Nephron (organoid): ENCODE measurements at regions not wholly inside any gene's neighbourhood (a gene's known extent, or its start where the extent isn't known, plus 50 kb on each side); places are given as distances from the start of the nearest gene placed in this dataset.

Experiments used
- H3K27ac Mint-ChIP-seq, 3 experiments: 2 replicates each; pipeline ENCODE4 v1.8.0; 2020; ENCODE audit warnings: mixed read lengths in 3 of 3, mild to moderate bottlenecking in 2 of 3, moderate library complexity in 1 of 3
- H3K27me3 Mint-ChIP-seq: 2 replicates; pipeline ENCODE4 v1.8.0; 2021; ENCODE audit warnings: low read depth, mild to moderate bottlenecking, moderate library complexity, mixed read lengths
- H3K36me3 Mint-ChIP-seq: 2 replicates; pipeline ENCODE4 v1.8.0; 2020; ENCODE audit warnings: low read depth, mixed read lengths
- H3K4me1 Mint-ChIP-seq: 2 replicates; pipeline ENCODE4 v1.8.0; 2020; ENCODE audit warnings: mixed read lengths
- H3K4me3 Mint-ChIP-seq, 3 experiments: 2 replicates each; pipeline ENCODE4 v1.8.0; 2020; ENCODE audit warnings: mild to moderate bottlenecking in 3 of 3, mixed read lengths in 3 of 3, moderate library complexity in 2 of 3
- H3K9me3 Mint-ChIP-seq: 2 replicates; pipeline ENCODE4 v1.8.0; 2020; ENCODE audit warnings: mixed read lengths
- TF ChIP-seq, protein P1 (sequence below), 3 experiments: fragments of 200-600 bp; sonication (generic); IDR thresholded peaks; one replicate each; pipeline ENCODE4 v1.5.0; 2021; ENCODE audit warnings: antibody characterized with exemption in 3 of 3; ENCODE audit not compliant: unreplicated experiment in 3 of 3

DNA sequence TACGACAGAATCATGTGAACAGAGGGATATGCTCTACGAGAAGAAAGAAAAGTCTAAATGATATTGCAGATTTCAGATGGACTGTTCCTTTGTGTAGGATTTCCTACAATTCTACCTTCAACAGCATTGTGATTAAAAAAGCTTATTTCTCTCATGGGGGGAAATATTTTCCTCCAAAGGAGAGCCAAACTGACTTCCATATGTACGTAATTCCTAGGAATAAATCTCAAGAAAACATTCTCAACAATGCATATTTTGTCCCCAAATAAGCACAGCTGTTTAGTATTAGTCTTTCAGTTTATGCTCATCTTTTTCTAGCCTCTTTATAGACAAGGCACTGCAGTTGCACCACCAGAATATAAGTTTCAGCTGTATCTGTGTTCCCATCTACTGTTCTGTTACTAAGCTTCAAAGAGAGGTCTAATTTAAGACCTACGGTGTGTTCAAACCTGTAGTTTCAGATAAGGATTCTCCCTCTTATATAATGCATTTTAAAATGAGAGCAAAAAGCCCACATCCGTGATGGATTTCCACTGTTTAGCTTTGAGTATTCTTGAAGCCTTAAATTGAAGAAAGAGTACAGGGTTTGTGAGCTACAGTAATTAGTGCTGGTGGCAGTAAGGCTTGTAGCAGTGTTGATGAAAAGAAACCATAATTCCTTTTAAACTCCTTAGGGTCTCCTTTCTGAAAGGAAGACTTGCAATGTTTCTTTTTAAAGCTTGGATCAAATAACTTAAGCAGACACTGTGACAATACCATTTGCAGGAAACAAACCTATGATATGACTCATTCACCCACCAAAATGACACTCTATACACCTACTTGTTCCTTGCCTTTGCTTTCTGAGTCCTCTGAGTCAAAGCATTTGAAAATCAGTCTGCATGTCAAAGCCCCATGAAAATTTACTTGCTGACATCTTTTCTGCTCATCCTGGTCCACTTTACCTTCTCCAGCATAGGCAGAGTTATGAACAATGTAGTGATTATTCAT is 754.1 kb downstream of the NOVA1 start:
- Mint-ChIP-seq H3K27me3 (no peaks in the 10 kb centered on the region), H3K4me1 (peaks cover 9% of the 10 kb centered on the region), H3K4me3 (no peak overlapping the region), H3K9me3 (no peaks in the 10 kb centered on the region), H3K36me3 (no peaks in the 10 kb centered on the region), H3K27ac (peak overlapping the region; percentile 45 to 67 (median 52))
- TF ChIP-seq, protein P1, sequence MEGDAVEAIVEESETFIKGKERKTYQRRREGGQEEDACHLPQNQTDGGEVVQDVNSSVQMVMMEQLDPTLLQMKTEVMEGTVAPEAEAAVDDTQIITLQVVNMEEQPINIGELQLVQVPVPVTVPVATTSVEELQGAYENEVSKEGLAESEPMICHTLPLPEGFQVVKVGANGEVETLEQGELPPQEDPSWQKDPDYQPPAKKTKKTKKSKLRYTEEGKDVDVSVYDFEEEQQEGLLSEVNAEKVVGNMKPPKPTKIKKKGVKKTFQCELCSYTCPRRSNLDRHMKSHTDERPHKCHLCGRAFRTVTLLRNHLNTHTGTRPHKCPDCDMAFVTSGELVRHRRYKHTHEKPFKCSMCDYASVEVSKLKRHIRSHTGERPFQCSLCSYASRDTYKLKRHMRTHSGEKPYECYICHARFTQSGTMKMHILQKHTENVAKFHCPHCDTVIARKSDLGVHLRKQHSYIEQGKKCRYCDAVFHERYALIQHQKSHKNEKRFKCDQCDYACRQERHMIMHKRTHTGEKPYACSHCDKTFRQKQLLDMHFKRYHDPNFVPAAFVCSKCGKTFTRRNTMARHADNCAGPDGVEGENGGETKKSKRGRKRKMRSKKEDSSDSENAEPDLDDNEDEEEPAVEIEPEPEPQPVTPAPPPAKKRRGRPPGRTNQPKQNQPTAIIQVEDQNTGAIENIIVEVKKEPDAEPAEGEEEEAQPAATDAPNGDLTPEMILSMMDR (IDR thresholded peaks at IDR 0.05; ENCODE audit: unreplicated experiment in 3 of 3), result no peak

DNA sequence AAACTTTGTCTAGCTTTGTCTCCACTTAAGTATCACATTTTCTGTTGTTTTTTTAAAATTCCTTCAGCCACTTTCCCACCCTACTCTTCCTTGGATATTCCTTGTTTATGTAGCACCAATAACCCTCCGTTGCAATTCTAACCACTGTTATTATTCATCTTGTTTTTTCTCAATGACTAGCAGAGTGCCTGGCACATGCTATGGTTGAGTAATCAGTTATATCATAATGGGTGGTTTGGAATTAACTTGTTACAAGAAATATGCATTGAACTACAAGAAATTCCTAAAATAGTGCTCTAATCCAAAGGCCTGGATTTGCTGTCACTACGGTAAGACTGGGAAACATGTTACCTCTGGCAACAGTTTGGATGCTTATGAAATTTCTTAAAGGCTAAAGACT is 756.6 kb downstream of the NOVA1 start:
- no peaks in the 10 kb centered on the region for H3K9me3 Mint-ChIP-seq

GRCh38 chr14:25837551-25837965 is 760.3 kb downstream of the NOVA1 start:
- H3K27me3 Mint-ChIP-seq, result no peaks in the 10 kb centered on the region
- H3K4me1 Mint-ChIP-seq, result peaks cover 24% of the 10 kb centered on the region
- no peaks in the 10 kb centered on the region for H3K36me3 Mint-ChIP-seq
- peak overlapping the region; percentile 76 to 88 (median 82) for H3K27ac Mint-ChIP-seq
- TF ChIP-seq, protein P1 (IDR thresholded peaks at IDR 0.05; ENCODE audit: unreplicated experiment in 3 of 3), result no peak
- H3K4me3 Mint-ChIP-seq, result no peak overlapping the region
- no peaks in the 10 kb centered on the region for H3K9me3 Mint-ChIP-seq

More for the DNA sequence above, 756.6 kb downstream of the NOVA1 start:
- Mint-ChIP-seq H3K4me3 (no peak overlapping the region), H3K27me3 (no peaks in the 10 kb centered on the region), H3K4me1 (peaks cover 26% of the 10 kb centered on the region), H3K36me3 (no peaks in the 10 kb centered on the region), H3K27ac (peak overlapping the region in 1 of 3 experiments; percentile 70)
- TF ChIP-seq, protein P1 (IDR thresholded peaks at IDR 0.05; ENCODE audit: unreplicated experiment in 3 of 3), result no peak

DNA sequence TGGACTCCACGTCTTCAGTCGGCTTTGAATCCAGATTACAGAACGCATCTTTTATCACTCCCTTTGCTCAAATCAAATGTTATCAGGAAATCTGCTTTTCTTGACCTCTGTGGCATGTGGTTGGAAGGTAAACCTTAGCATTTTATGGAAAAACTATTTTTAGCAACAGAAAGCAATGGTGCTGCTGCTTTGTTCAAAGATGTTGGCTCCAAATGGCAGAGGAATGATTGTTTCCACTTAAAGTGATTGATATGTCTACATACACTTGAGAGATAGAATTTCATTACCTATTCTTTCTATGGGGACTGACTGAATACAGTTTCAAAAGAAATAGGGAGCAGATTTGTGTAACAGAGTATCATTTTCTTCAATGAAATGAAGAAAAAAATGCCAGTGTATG is 761.2 kb downstream of the NOVA1 start:
- H3K27me3 Mint-ChIP-seq, result no peaks in the 10 kb centered on the region
- H3K9me3 Mint-ChIP-seq, result no peaks in the 10 kb centered on the region
- no peaks in the 10 kb centered on the region for H3K36me3 Mint-ChIP-seq
- TF ChIP-seq, protein P1 (IDR thresholded peaks at IDR 0.05; ENCODE audit: unreplicated experiment in 3 of 3), result no peak
- H3K27ac Mint-ChIP-seq, result peak overlapping the region; percentile 17 to 43 (median 26)
- no peak overlapping the region for H3K4me3 Mint-ChIP-seq
- H3K4me1 Mint-ChIP-seq, result peaks cover 24% of the 10 kb centered on the region

DNA sequence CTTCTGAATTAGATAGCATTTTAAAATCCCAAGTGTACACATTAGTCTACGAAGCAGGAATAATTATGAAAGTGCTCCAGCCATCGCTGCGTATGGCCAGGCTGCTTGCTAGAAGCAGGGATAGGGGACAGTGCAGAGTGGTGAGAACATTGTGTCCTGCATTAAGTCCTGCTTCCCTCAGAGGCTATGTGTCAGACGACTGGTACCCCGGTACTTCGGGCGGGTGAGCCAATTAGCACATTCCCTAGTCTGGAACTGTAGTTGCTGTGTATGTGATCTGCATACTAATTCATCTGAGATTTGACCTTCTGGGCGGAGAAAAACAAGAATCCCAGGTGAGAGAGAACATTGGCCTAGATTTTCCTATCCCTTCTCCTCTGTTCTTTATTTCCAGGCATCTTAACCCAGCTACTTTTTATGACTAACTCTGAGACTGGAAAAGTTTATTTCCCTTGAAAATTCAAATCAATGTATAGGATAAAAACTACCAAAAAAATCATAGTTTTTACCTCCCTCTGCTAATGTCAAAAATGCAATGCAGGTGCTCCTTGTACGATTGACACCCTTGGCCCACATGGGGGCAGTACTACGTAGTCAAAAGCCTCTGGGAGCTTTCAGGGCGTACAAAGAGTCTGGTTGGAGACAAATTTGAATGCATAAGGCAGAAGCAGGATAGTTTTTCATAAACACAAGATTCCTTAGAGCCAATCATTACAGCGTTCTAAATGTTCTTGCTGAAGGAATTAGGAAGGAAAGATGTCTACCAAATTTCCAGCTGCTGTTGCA is 764.3 kb downstream of the NOVA1 start:
- Mint-ChIP-seq H3K27ac (peak overlapping the region; percentile 65 to 78 (median 70)), H3K36me3 (no peaks in the 10 kb centered on the region), H3K4me3 (no peak overlapping the region), H3K4me1 (peaks cover 24% of the 10 kb centered on the region), H3K27me3 (no peaks in the 10 kb centered on the region), H3K9me3 (no peaks in the 10 kb centered on the region)
- TF ChIP-seq, protein P1 (IDR thresholded peaks at IDR 0.05; ENCODE audit: unreplicated experiment in 3 of 3), result peak; percentile 59 to 74 (median 70)
